ENCODE measurements at regions not wholly inside any gene's neighbourhood (a gene's known extent, or its start where the extent isn't known, plus 50 kb on each side); places are given as distances from the start of the nearest gene placed in this dataset.

GRCh38 chr1:93770640-93771039 is 89.0 kb upstream of the BCAR3 start:
- no peak for DNase-seq (ENCODE audit: low read depth, low spot score)
- TF ChIP-seq CTCF (IDR thresholded peaks at IDR 0.05; ENCODE audit: low read depth, low read length), result no peak
- ChIA-PET POLR2A (interaction anchor here (0.5 kb wide), 1 partner anchor 56 kb away, joined by 3 read pairs; no protein-coding TSS in a partner anchor), CTCF (interaction anchor here (1.0 kb wide), 1 partner anchor 141 kb away, joined by 5 read pairs; no protein-coding TSS in a partner anchor)
- Histone ChIP-seq H3K27ac (ENCODE audit: low read depth, low read length) (no peak overlapping the region), H3K27me3 (ENCODE audit: control insufficient read depth, insufficient read depth, low read length) (no peaks in the 10 kb centered on the region), H3K9me3 (ENCODE audit: control insufficient read depth, insufficient read depth, low read length) (no peaks in the 10 kb centered on the region), H3K4me3 (ENCODE audit: low read depth, low read length) (no peak overlapping the region)

DNA sequence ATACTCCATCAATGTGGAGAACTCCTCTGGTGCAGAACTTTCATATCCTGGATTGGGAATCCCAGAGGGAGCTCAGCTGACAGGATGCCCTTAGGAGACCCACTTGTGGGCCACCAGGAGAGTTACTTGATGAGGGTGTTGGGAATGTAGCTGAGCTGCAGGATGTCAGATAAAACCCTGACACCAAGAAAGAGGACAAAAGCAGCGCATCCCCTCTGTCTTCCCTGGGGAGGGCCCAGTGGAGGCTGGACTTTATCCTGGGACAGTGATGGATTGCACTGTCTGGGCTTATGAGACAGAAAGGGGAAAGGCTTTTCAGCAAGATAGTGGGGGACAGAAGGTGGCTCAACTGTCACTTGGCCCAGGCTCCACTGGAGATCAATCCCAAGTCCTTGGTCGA is 88.1 kb upstream of the BCAR3 start:
- ChIA-PET CTCF (interaction anchor here (1.0 kb wide), 1 partner anchor 141 kb away, joined by 5 read pairs; no protein-coding TSS in a partner anchor), POLR2A (no interaction called here)

DNA sequence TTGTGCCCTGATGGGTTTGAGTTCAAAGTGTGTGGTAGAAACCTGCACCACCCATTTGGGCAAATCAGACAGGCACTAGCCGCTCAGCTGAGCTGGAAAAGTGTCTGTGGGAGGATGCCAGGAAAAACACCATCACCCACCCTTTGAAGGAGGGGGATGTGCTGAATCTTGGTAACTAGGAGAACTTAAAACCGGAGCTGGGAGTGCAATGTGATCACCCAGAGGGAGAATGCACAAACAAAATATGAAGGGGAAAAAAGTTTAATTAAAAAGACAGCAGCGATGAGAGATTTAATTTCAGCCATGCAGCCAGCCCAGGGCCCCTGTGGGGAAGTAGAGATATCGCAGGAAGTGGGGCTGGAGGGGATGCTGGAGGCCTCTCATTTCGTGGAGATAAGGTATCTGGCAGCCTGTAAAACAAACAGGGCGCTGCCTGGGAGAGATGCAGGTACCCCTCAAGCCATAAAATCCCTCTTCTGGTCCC is 86.8 kb upstream of the BCAR3 start:
- CTCF ChIA-PET, result interaction anchor here (0.9 kb wide), 1 partner anchor 335 kb away, joined by 3 read pairs; no protein-coding TSS in a partner anchor

More for the DNA sequence above, 88.1 kb upstream of the BCAR3 start:
- no peaks in the 10 kb centered on the region for H3K9me3 ChIP-seq (ENCODE audit: control insufficient read depth, insufficient read depth, low read length)
- no peak overlapping the region for H3K27ac ChIP-seq (ENCODE audit: low read depth, low read length)
- DNase-seq (ENCODE audit: low read depth, low spot score), result no peak
- TF ChIP-seq CTCF (IDR thresholded peaks at IDR 0.05; ENCODE audit: low read depth, low read length), result no peak
- H3K4me3 ChIP-seq (ENCODE audit: low read depth, low read length), result no peak overlapping the region
- no peaks in the 10 kb centered on the region for H3K27me3 ChIP-seq (ENCODE audit: control insufficient read depth, insufficient read depth, low read length)

DNA sequence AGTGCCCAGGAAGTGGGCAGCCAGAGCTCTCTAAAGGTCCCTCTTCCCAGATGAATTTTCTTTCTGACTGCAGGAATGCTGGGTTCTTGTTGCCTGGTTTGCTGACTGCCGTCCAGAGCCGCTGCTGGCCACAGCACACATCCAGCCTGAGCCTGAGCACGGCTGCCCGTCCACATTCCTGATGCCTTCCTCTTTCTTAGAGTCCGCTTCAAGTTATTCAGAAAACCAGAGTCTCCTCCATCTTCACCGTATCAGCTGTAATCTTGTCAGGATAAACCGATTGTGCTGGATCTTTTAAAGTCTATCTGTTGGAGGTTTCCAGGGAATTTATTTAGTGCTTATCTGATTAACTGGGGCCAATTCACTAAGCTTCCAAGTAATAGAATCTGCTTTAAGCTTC is 84.8 kb upstream of the BCAR3 start:
- ChIA-PET CTCF (interaction anchor here (0.7 kb wide), 1 partner anchor 373 kb away, joined by 3 read pairs; no protein-coding TSS in a partner anchor), POLR2A (no interaction called here)
- no peak overlapping the region for H3K4me3 ChIP-seq (ENCODE audit: low read depth, low read length)
- TF ChIP-seq CTCF (IDR thresholded peaks at IDR 0.05; ENCODE audit: low read depth, low read length), result no peak
- H3K9me3 ChIP-seq (ENCODE audit: control insufficient read depth, insufficient read depth, low read length), result no peaks in the 10 kb centered on the region
- no peak overlapping the region for H3K27ac ChIP-seq (ENCODE audit: low read depth, low read length)
- no peak for DNase-seq (ENCODE audit: low read depth, low spot score)
- H3K27me3 ChIP-seq (ENCODE audit: control insufficient read depth, insufficient read depth, low read length), result no peaks in the 10 kb centered on the region

More for the DNA sequence above, 86.8 kb upstream of the BCAR3 start:
- H3K9me3 ChIP-seq (ENCODE audit: control insufficient read depth, insufficient read depth, low read length), result no peaks in the 10 kb centered on the region
- no peak overlapping the region for H3K4me3 ChIP-seq (ENCODE audit: low read depth, low read length)
- H3K27me3 ChIP-seq (ENCODE audit: control insufficient read depth, insufficient read depth, low read length), result no peaks in the 10 kb centered on the region
- H3K27ac ChIP-seq (ENCODE audit: low read depth, low read length), result no peak overlapping the region
- TF ChIP-seq CTCF (IDR thresholded peaks at IDR 0.05; ENCODE audit: low read depth, low read length), result no peak
- no peak for DNase-seq (ENCODE audit: low read depth, low spot score)
- POLR2A ChIA-PET, result interaction anchor here (0.7 kb wide), 1 partner anchor 28 kb away, joined by 5 read pairs; no protein-coding TSS in a partner anchor

DNA sequence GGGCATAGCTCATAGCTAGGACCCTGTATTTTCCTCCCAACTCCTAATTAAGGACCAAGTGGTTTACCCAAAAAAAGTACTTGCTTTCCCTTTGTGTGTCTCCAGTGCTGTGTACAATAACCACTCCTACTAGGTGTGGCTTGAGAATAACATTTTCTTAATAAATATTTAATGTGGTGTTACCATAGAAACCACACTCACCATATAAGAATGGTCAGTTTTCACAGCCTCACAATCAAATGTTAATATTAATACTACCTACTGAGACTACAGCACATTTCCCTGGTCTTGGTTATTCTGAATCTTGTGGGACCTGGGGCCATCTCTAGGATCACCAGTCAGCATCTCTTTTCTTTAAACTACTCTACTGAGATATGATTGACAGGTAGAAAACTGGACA is 83.5 kb upstream of the BCAR3 start:
- Histone ChIP-seq H3K9me3 (ENCODE audit: control insufficient read depth, insufficient read depth, low read length) (no peaks in the 10 kb centered on the region), H3K27me3 (ENCODE audit: control insufficient read depth, insufficient read depth, low read length) (no peaks in the 10 kb centered on the region), H3K27ac (ENCODE audit: low read depth, low read length) (no peak overlapping the region), H3K4me3 (ENCODE audit: low read depth, low read length) (no peak overlapping the region)
- ChIA-PET POLR2A (no interaction called here), CTCF (no interaction called here)
- no peak for TF ChIP-seq CTCF (IDR thresholded peaks at IDR 0.05; ENCODE audit: low read depth, low read length)
- no peak for DNase-seq (ENCODE audit: low read depth, low spot score)

Measured in AG04450 (cell line).